T-helper 2 cell treated with Interferon-gamma antibody and Interleukin-4, amounts not matched to agents 100 ng/mL and 5 ng/mL, for 36 hours (primary cell): ENCODE measurements at regions not wholly inside any gene's neighbourhood (a gene's known extent, or its start where the extent isn't known, plus 50 kb on each side); places are given as distances from the start of the nearest gene placed in this dataset.

Experiments used
- intact Hi-C: fragments of 100-400 bp; cut with micrococcal nuclease; formaldehyde crosslinking; loops from one replicate; pipeline ENCODE4 v1.15.1; 2023

GRCh38 chr2:203812294-203813221 is 55.0 kb upstream of the CTLA4 start:
- intact Hi-C loops: loop anchor here (5.0 kb wide), 1 partner anchor 105 kb away; the partner anchor contains the start of gene CD28

DNA sequence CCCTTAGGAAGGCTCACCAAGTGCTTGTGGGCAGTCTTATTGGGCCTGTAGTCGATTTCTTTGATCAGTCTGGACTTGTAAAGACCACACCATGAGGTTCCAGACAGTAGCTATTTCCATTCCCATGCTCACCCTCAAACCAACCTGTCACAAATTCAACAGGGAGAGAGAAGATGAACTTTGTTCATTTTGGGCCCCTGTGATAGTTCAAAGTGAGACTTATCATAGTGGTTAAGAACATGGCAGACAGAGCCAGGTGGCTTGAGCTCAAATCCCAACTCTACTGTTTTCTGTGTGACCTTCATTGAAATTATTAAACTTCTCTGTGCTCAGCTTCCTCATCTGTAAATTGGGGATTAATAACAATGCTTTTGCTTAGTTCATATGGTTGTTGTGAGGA is 53.9 kb upstream of the CTLA4 start:
- intact Hi-C loops: loop anchor here (5.0 kb wide), 1 partner anchor 106 kb away; the partner anchor contains the start of gene CD28

DNA sequence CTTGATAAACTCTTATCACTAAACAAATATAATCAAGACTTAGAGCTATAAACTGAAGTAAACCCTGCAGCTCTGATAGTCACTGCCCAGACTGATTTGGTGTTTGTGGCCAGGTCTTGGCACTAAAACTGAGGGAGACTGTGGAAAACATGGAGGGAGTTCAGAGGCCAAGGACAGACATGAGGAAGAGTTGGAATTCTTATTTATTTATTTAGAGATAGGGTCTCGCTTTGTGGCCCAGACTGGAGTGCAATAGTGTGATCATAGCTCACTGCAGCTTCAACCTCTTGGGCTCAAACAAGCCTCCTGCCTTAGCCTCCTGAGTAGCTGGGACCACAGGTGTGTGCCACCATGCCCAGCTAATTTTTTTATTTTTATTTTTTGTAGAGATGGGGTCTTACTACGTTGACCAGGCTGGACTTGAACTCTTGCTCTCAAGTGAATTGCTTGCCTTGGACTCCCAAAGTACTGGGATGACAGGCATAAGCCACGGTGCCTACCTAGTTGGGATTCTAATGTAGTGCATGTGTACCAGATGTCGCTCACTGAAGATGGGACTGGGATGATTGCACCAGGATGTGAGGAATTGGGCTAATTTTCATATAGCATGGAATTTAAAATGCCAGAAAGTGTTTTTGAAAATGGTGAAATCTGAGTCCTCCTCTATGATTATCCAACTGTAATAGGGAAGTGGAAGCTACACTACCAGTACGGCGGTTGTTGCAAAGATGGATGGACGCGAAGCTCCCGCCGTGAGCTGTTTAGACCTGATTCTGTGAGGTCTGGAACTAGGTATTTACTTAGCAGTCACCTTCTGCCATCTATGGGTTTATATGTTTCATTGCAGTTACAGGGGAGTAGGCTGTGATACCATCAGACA is 52.7 kb upstream of the CTLA4 start:
- intact Hi-C loops: loop anchor here (1.0 to 5.0 kb wide), 6 partner anchors 52 to 1243 kb away; partner anchors contain the start of genes CD28 and CTLA4

- intact Hi-C loops: loop anchor here (1.0 to 5.0 kb wide), 5 partner anchors 52 to 1243 kb away; partner anchors contain the start of gene CTLA4
Observed at GRCh38 chr2:203815541-203815898, 52.1 kb upstream of the CTLA4 start.

DNA sequence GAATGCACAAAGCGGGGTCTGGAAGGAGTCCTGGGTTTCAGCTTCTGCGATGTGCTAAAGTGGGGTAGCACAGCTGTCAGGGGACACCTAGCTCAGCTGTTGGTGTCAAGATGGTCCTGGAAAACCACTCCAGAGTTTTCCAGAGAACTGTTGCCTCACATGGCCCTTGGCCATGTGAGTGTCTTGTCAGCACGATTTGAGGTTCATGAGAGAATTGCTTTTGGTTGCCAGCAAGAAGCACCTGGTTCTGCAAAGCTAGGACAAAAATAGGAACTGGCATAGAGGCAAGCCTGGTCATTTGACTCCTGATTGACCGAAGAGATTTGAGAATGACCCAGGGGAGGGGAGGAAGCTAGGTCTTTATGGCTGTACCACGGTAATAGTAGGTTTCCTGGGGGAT is 50.4 kb upstream of the CTLA4 start:
- intact Hi-C loops: loop anchor here (5.0 kb wide), 4 partner anchors 50 to 1245 kb away; partner anchors contain the start of gene CTLA4
